GM23248 (cell line): ENCODE measurements at regions not wholly inside any gene's neighbourhood (a gene's known extent, or its start where the extent isn't known, plus 50 kb on each side); places are given as distances from the start of the nearest gene placed in this dataset.

Experiments used
- DNase-seq: peaks from one replicate; pipeline ENCODE4 v3.0.0-alpha.2; 2015
- H2AFZ ChIP-seq: fragments of 200-600 bp; sonication (generic); 2 replicates; pipeline ENCODE4 v1.6.1; 2016; ENCODE audit warnings: antibody characterized with exemption
- H3F3A ChIP-seq: fragments of 200-600 bp; sonication (generic); 2 replicates; pipeline ENCODE4 v1.6.1; 2016; ENCODE audit warnings: mild to moderate bottlenecking, antibody characterized with exemption, mixed run types; ENCODE audit not compliant: insufficient read depth
- H3K27ac ChIP-seq: fragments of 200-600 bp; sonication (generic); 2 replicates; pipeline ENCODE4 v1.5.1; 2016; ENCODE audit warnings: mild to moderate bottlenecking
- H3K27me3 ChIP-seq: fragments of 200-600 bp; sonication (generic); replicated peaks from 2 replicates; pipeline ENCODE4 v1.6.1; 2016; ENCODE audit warnings: mild to moderate bottlenecking; ENCODE audit not compliant: insufficient read depth
- H3K36me3 ChIP-seq: fragments of 200-600 bp; sonication (generic); 2 replicates; pipeline ENCODE4 v1.6.1; 2016; ENCODE audit warnings: low read depth, mild to moderate bottlenecking
- H3K4me1 ChIP-seq: fragments of 200-600 bp; sonication (generic); 2 replicates; pipeline ENCODE4 v1.6.1; 2016; ENCODE audit warnings: mild to moderate bottlenecking; ENCODE audit not compliant: insufficient read depth
- H3K4me2 ChIP-seq: fragments of 200-600 bp; sonication (generic); one replicate; pipeline ENCODE4 v1.6.1; 2016; ENCODE audit warnings: mild to moderate bottlenecking; ENCODE audit not compliant: unreplicated experiment
- H3K4me3 ChIP-seq: fragments of 200-600 bp; sonication (generic); 2 replicates; pipeline ENCODE4 v1.5.1; 2016; ENCODE audit warnings: mild to moderate bottlenecking
- H3K79me2 ChIP-seq: fragments of 200-600 bp; sonication (generic); 2 replicates; pipeline ENCODE4 v1.6.1; 2016; ENCODE audit warnings: mild to moderate bottlenecking; ENCODE audit not compliant: insufficient read depth
- H3K9ac ChIP-seq: fragments of 200-600 bp; sonication (generic); 2 replicates; pipeline ENCODE4 v1.6.1; 2016; ENCODE audit warnings: mild to moderate bottlenecking
- H3K9me2 ChIP-seq: fragments of 200-600 bp; sonication (generic); 2 replicates; pipeline ENCODE4 v1.6.1; 2016; ENCODE audit warnings: mixed run types, mild to moderate bottlenecking, moderate library complexity; ENCODE audit not compliant: insufficient read depth
- H3K9me3 ChIP-seq: fragments of 200-600 bp; sonication (generic); one replicate; pipeline ENCODE4 v1.6.1; 2017; ENCODE audit warnings: low read depth
- H4K20me1 ChIP-seq: fragments of 200-600 bp; sonication (generic); 2 replicates; pipeline ENCODE4 v1.6.0; 2016; ENCODE audit not compliant: insufficient read depth
- EZH2 ChIP-seq: fragments of 200-600 bp; sonication (generic); IDR thresholded peaks from 2 replicates; pipeline ENCODE4 v1.6.1; 2018; ENCODE audit warnings: antibody characterized with exemption, mild to moderate bottlenecking; ENCODE audit not compliant: insufficient read depth, poor library complexity, severe bottlenecking
- EZH2phosphoT487 ChIP-seq: fragments of 200-600 bp; sonication (generic); IDR thresholded peaks from 2 replicates; pipeline ENCODE4 v1.6.1; 2018; ENCODE audit warnings: antibody characterized with exemption, moderate library complexity, mild to moderate bottlenecking, low read depth; ENCODE audit not compliant: insufficient read depth
- WGBS, 2 experiments: methylation state at CpG; one replicate each; pipeline ENCODE4 v1.1.6; 2015 to 2017; ENCODE audit warnings: low lambda C conversion rate in 2 of 2, low coverage in 1 of 2; ENCODE audit errors: missing lambda C conversion rate in 2 of 2; 5-methylcytosine and 5-hydroxymethylcytosine counted together
- in situ Hi-C: fragments of 300-500 bp; cut with MboI; formaldehyde crosslinking; loops from 2 replicates; pipeline ENCODE4 v1.15.0; 2020

- Histone ChIP-seq H3K4me1 (peaks cover 60% of the 10 kb centered on the region), H3K36me3 (no peaks in the 10 kb centered on the region), H3K9me3 (no peaks in the 10 kb centered on the region), H4K20me1 (no peaks in the 10 kb centered on the region), H3K79me2 (no peaks in the 10 kb centered on the region), H2AFZ (peak overlapping the region; percentile 67), H3K27ac (peak overlapping the region; percentile 83), H3K9ac (peak overlapping the region; percentile 53), H3K4me3 (no peak overlapping the region), H3K27me3 (no peaks in the 10 kb centered on the region), H3K4me2 (peak overlapping the region; percentile 54), H3K9me2 (peaks cover 6% of the 10 kb centered on the region; the same call in 1 of the 2 replicates), H3F3A (peaks cover 61% of the 10 kb centered on the region)
- TF ChIP-seq EZH2phosphoT487 (no peak), EZH2 (no peak)
- DNase-seq = peak; percentile 68
- in situ Hi-C loops = no loop called here
- 40 to 56% methylated on average over 4 to 5 of the region's 5 CpGs for WGBS, 2 experiments
These were observed 56.6 kb upstream of the BET1 start for GRCh38 chr7:94060752-94061151.

GRCh38 chr7:94061326-94061725 is 57.2 kb upstream of the BET1 start:
- DNase-seq = no peak
- 55 to 61% methylated on average over 3 of the region's 3 CpGs for WGBS, 2 experiments
- Histone ChIP-seq H3K4me2 (peak overlapping the region; percentile 54), H3K27ac (peak overlapping the region; percentile 83), H3K4me1 (peaks cover 60% of the 10 kb centered on the region), H3K4me3 (no peak overlapping the region), H3K9me2 (peaks cover 6% of the 10 kb centered on the region; the same call in 1 of the 2 replicates), H4K20me1 (no peaks in the 10 kb centered on the region), H3K9ac (peak overlapping the region; percentile 33), H3K9me3 (no peaks in the 10 kb centered on the region), H3K27me3 (no peaks in the 10 kb centered on the region), H3K79me2 (no peaks in the 10 kb centered on the region), H3K36me3 (no peaks in the 10 kb centered on the region), H2AFZ (peak overlapping the region; percentile 67), H3F3A (peaks cover 55% of the 10 kb centered on the region)
- in situ Hi-C loops = no loop called here
- TF ChIP-seq EZH2phosphoT487 (no peak), EZH2 (no peak)

- H3K4me3 ChIP-seq = peak overlapping the region; percentile 2; the same call in 1 of the 2 replicates
- H3K9me2 ChIP-seq = peaks cover 6% of the 10 kb centered on the region; the same call in 1 of the 2 replicates
- in situ Hi-C loops = no loop called here
- H4K20me1 ChIP-seq = no peaks in the 10 kb centered on the region
- peak overlapping the region; percentile 43 for H3K4me2 ChIP-seq
- H3K36me3 ChIP-seq = no peaks in the 10 kb centered on the region
- no peaks in the 10 kb centered on the region for H3K79me2 ChIP-seq
- peaks cover 59% of the 10 kb centered on the region for H3K4me1 ChIP-seq
- peaks cover 44% of the 10 kb centered on the region for H3F3A ChIP-seq
- peak overlapping the region; percentile 11; the same call in 1 of the 2 replicates for H3K9ac ChIP-seq
- H3K27me3 ChIP-seq = no peaks in the 10 kb centered on the region
- no peaks in the 10 kb centered on the region for H3K9me3 ChIP-seq
- H3K27ac ChIP-seq = peak overlapping the region; percentile 83
- 34 to 50% methylated on average over 3 of the region's 3 CpGs for WGBS, 2 experiments
- peak overlapping the region; percentile 67 for H2AFZ ChIP-seq
- TF ChIP-seq EZH2phosphoT487 (no peak), EZH2 (no peak)
- DNase-seq = peak; percentile 74
These were observed 58.2 kb upstream of the BET1 start for GRCh38 chr7:94062372-94062771.

GRCh38 chr7:94064541-94065191 is 60.5 kb upstream of the BET1 start:
- WGBS, 2 experiments = 75% methylated on average over 4 of the region's 4 CpGs
- Histone ChIP-seq H3K27me3 (no peaks in the 10 kb centered on the region), H3K9ac (no peak overlapping the region), H3F3A (peaks cover 49% of the 10 kb centered on the region), H3K27ac (no peak overlapping the region), H3K4me1 (peaks cover 80% of the 10 kb centered on the region), H2AFZ (no peak overlapping the region), H3K4me3 (no peak overlapping the region), H3K36me3 (no peaks in the 10 kb centered on the region), H3K9me2 (peaks cover 6% of the 10 kb centered on the region; the same call in 1 of the 2 replicates), H3K9me3 (no peaks in the 10 kb centered on the region), H3K4me2 (no peak overlapping the region), H4K20me1 (no peaks in the 10 kb centered on the region), H3K79me2 (no peaks in the 10 kb centered on the region)
- TF ChIP-seq EZH2phosphoT487 (no peak), EZH2 (no peak)
- DNase-seq = peak; percentile 35
- in situ Hi-C loops = no loop called here
